SK-N-SH (cell line): ENCODE measurements at regions not wholly inside any gene's neighbourhood (a gene's known extent, or its start where the extent isn't known, plus 50 kb on each side); places are given as distances from the start of the nearest gene placed in this dataset.

Source experiments
- CTCF ChIP-seq: fragments of 200-600 bp; sonication (generic); IDR thresholded peaks from 2 replicates; pipeline ENCODE4 v1.6.1; 2017; ENCODE audit warnings: antibody characterized with exemption, mild to moderate bottlenecking, moderate library complexity
- EP300 ChIP-seq, 2 experiments: IDR thresholded peaks; 2 replicates each; pipeline versions ENCODE4 v1.4.0 to v1.6.1; 2012; ENCODE audit warnings: borderline replicate concordance in 1 of 2, low read depth in 1 of 2, low read length in 1 of 2
- EZH2phosphoT487 ChIP-seq: fragments of 200-600 bp; sonication (generic); IDR thresholded peaks from 2 replicates; pipeline ENCODE4 v1.6.1; 2017; ENCODE audit warnings: low read depth, mixed run types, mild to moderate bottlenecking, antibody characterized with exemption, moderate library complexity, borderline replicate concordance
- USF2 ChIP-seq: fragments of 150-350 bp; IDR thresholded peaks from 2 replicates; pipeline ENCODE4 v1.6.1; 2017; ENCODE audit warnings: antibody characterized with exemption, low read length, low read depth, borderline replicate concordance

- TF ChIP-seq CTCF (no peak), USF2 (no peak), EP300 (IDR thresholded peaks at IDR 0.05; ENCODE audit: borderline replicate concordance in 1 of 2, low read depth in 1 of 2, low read length in 1 of 2) (no peak), EZH2phosphoT487 (no peak)
Measured at GRCh38 chr3:154517404-154517803, 87.4 kb upstream of the GPR149 start.
